GM12878 (cell line): ENCODE measurements at regions not wholly inside any gene's neighbourhood (a gene's known extent, or its start where the extent isn't known, plus 50 kb on each side); places are given as distances from the start of the nearest gene placed in this dataset.

Experiments
- ATAC-seq: fragments of 200-7000 bp; cut with Tn5 transposase; 3 replicates; pipeline ENCODE4 v1.9.1; 2020; ENCODE audit warnings: mild to moderate bottlenecking, moderate library complexity
- BruUV-seq: library from RNA; stranded (reverse); fragments of 400-500 nt; replicated peaks from 2 replicates; lab custom pipeline; 2021; lab: Mats Ljungman, UMichigan
- CTCF ChIA-PET: fragments of 300-600 bp; sonication (Branson Sonifier 250); formaldehyde crosslinking; extraction: SDS; loops from one replicate; lab custom pipeline; 2021; ENCODE audit warnings: inconsistent platforms; lab: Yijun Ruan, JAX
- POLR2A ChIA-PET: fragments of 350-600 bp; formaldehyde crosslinking; extraction: SDS; loops from one replicate; lab custom pipeline; 2021; ENCODE audit warnings: inconsistent platforms; lab: Charles Lee
- RAD21 ChIA-PET: fragments of 300-600 bp; sonication (Branson Sonifier 250); formaldehyde crosslinking; loops from one replicate; lab custom pipeline; 2023; ENCODE audit warnings: antibody characterized with exemption; ENCODE audit not compliant: unreplicated experiment; lab: Charles Lee
- SMC1A ChIA-PET: fragments of 300-600 bp; sonication (Branson Sonifier 250); formaldehyde crosslinking; loops from one replicate; lab custom pipeline; 2023; ENCODE audit not compliant: unreplicated experiment, uncharacterized antibody; lab: Charles Lee
- DNase-seq: peaks from one replicate; pipeline ENCODE4 v3.0.0-alpha.2; 2011; ENCODE audit warnings: low read depth, low spot score
- FAIRE-seq: peaks from 3 replicates; lab custom pipeline; 2011; peaks lifted over from hg19 to GRCh38; lab: Jason Lieb, UNC
- H2AFZ ChIP-seq: 2 replicates; pipeline ENCODE4 v1.6.0; 2011; ENCODE audit warnings: low read depth, low read length, control low read depth; ENCODE audit not compliant: control insufficient read depth
- H3K27ac ChIP-seq: 2 replicates; pipeline ENCODE4 v1.5.1; 2011; ENCODE audit warnings: control low read depth; ENCODE audit not compliant: control insufficient read depth, insufficient read depth
- H3K27me3 ChIP-seq, 2 experiments: replicated peaks in 1 of 2; 2 replicates each; pipeline versions ENCODE4 v1.6.0 to v1.6.1; 2011; ENCODE audit warnings: low read length in 1 of 2; ENCODE audit not compliant: control insufficient read depth in 2 of 2, insufficient read depth in 2 of 2
- H3K36me3 ChIP-seq, 2 experiments: 2 replicates each; pipeline ENCODE4 v1.5.1; 2011; ENCODE audit warnings: low read length in 1 of 2; ENCODE audit not compliant: control insufficient read depth in 2 of 2, insufficient read depth in 2 of 2
- H3K4me1 ChIP-seq: 2 replicates; pipeline ENCODE4 v1.6.1; 2011; ENCODE audit warnings: mild to moderate bottlenecking, low read length, moderate library complexity, mixed read lengths; ENCODE audit not compliant: control insufficient read depth, insufficient read depth
- H3K4me2 ChIP-seq: 2 replicates; pipeline ENCODE4 v1.6.0; 2011; ENCODE audit warnings: control low read depth; ENCODE audit not compliant: control insufficient read depth, insufficient read depth
- H3K4me3 ChIP-seq: fragments of 200-600 bp; sonication (generic); 2 replicates; pipeline ENCODE4 v1.5.1; 2016
- H3K79me2 ChIP-seq: 2 replicates; pipeline ENCODE4 v1.6.0; 2011; ENCODE audit warnings: low read length; ENCODE audit not compliant: control insufficient read depth, insufficient read depth
- H3K9ac ChIP-seq: 2 replicates; pipeline ENCODE4 v1.8.0; 2011; ENCODE audit warnings: low read length, control low read depth, mixed read lengths; ENCODE audit not compliant: control insufficient read depth, insufficient read depth
- H3K9me3 ChIP-seq: replicated peaks from 3 replicates; pipeline ENCODE4 v1.5.1; 2011; ENCODE audit warnings: mild to moderate bottlenecking, low read length; ENCODE audit not compliant: control insufficient read depth, insufficient read depth
- H4K20me1 ChIP-seq: 2 replicates; pipeline ENCODE4 v1.6.0; 2011; ENCODE audit not compliant: control insufficient read depth, insufficient read depth
- ATF2 ChIP-seq: IDR thresholded peaks from 2 replicates; pipeline ENCODE4 v1.6.1; 2012; ENCODE audit warnings: low read length, inconsistent platforms
- CBFB ChIP-seq: IDR thresholded peaks from 2 replicates; pipeline ENCODE4 v1.6.1; 2016; ENCODE audit warnings: antibody characterized with exemption, low read depth
- CEBPZ ChIP-seq: fragments of 150-350 bp; IDR thresholded peaks from 2 replicates; pipeline ENCODE4 v1.6.1; 2016; ENCODE audit warnings: low read depth, low read length
- HDAC2 ChIP-seq: fragments of 200-600 bp; sonication (generic); IDR thresholded peaks from 2 replicates; pipeline ENCODE4 v1.6.1; 2017
- IKZF2 ChIP-seq, 2 experiments: fragments of 450-650 bp; IDR thresholded peaks; 2 replicates each; pipeline ENCODE4 v1.6.1; 2017; ENCODE audit warnings: mild to moderate bottlenecking in 2 of 2, moderate library complexity in 2 of 2
- POLR2A ChIP-seq: IDR thresholded peaks from 2 replicates; pipeline ENCODE4 v1.6.1; 2011; ENCODE audit warnings: low read depth, mild to moderate bottlenecking, low read length
- POU2F2 ChIP-seq: IDR thresholded peaks from 3 replicates; pipeline ENCODE4 v1.6.1; 2011; ENCODE audit warnings: low read depth, mild to moderate bottlenecking, low read length, borderline replicate concordance
- RAD51 ChIP-seq: fragments of 450-650 bp; IDR thresholded peaks from 2 replicates; pipeline ENCODE4 v1.6.1; 2016; ENCODE audit warnings: moderate library complexity, mild to moderate bottlenecking, inconsistent platforms
- RB1 ChIP-seq: fragments of 450-650 bp; formaldehyde crosslinking; IDR thresholded peaks from 2 replicates; pipeline ENCODE4 v1.6.1; 2017; ENCODE audit warnings: mild to moderate bottlenecking, borderline replicate concordance
- REST ChIP-seq: IDR thresholded peaks from 2 replicates; pipeline ENCODE4 v1.6.1; 2012; ENCODE audit warnings: mild to moderate bottlenecking, low read depth, low read length
- WGBS: methylation state at CpG from one replicate; pipeline ENCODE4 v1.1.6; 2016; ENCODE audit warnings: low lambda C conversion rate; ENCODE audit not compliant: insufficient replicate concordance, insufficient coverage; ENCODE audit errors: missing lambda C conversion rate; 5-methylcytosine and 5-hydroxymethylcytosine counted together
- in situ Hi-C: fragments of 300-500 bp; cut with MboI; formaldehyde crosslinking; loops from 9 replicates; pipeline ENCODE4 v1.14.3; 2018; ENCODE audit warnings: mixed read lengths
- intact Hi-C: fragments of 100-400 bp; cut with micrococcal nuclease; formaldehyde crosslinking; loops from one replicate; pipeline ENCODE4 v1.14.2; 2022; ENCODE audit not compliant: unreplicated experiment

- H3K4me1 ChIP-seq = no peaks in the 10 kb centered on the region
- ChIA-PET CTCF (interaction anchor here (1.9 kb wide), 1 partner anchor 8 kb away, joined by 9 read pairs; no protein-coding TSS in a partner anchor), RAD21 (no interaction called here), POLR2A (no interaction called here), SMC1A (no interaction called here)
- no peaks in the 10 kb centered on the region for H4K20me1 ChIP-seq
- H3K79me2 ChIP-seq = no peaks in the 10 kb centered on the region
- H2AFZ ChIP-seq = no peak overlapping the region
- BruUV-seq = no TSS peak
- DNase-seq (no peak), FAIRE-seq (no peak)
- in situ Hi-C loops = no loop called here
- no peak overlapping the region for H3K4me3 ChIP-seq
- 0% methylated on average over 1 of the region's 1 CpG for WGBS
- no peaks in the 10 kb centered on the region for H3K27me3 ChIP-seq
- H3K9me3 ChIP-seq = no peaks in the 10 kb centered on the region; the same call in 2 of the 3 replicates
- H3K27ac ChIP-seq = no peak overlapping the region
- no peak for TF ChIP-seq IKZF2 (IDR thresholded peaks at IDR 0.05)
- TF ChIP-seq CEBPZ = no peak
- TF ChIP-seq RAD51 = no peak
- TF ChIP-seq POU2F2 = no peak
- no peak for TF ChIP-seq RB1
- TF ChIP-seq REST = no peak
- no peak for TF ChIP-seq CBFB
- no peak for TF ChIP-seq HDAC2
- TF ChIP-seq POLR2A = no peak
- TF ChIP-seq ATF2 = no peak
- TF ChIP-seq, all 136 proteins: peak for 0
- intact Hi-C loops = no loop called here
- no peaks in the 10 kb centered on the region for H3K36me3 ChIP-seq
- no peak overlapping the region for H3K9ac ChIP-seq
- no peak overlapping the region for H3K4me2 ChIP-seq
- ATAC-seq = no peak
Observed at GRCh38 chr5:23217159-23217558, 290.2 kb upstream of the PRDM9 start.
